ENCODE measurements at regions not wholly inside any gene's neighbourhood (a gene's known extent, or its start where the extent isn't known, plus 50 kb on each side); places are given as distances from the start of the nearest gene placed in this dataset.

DNA sequence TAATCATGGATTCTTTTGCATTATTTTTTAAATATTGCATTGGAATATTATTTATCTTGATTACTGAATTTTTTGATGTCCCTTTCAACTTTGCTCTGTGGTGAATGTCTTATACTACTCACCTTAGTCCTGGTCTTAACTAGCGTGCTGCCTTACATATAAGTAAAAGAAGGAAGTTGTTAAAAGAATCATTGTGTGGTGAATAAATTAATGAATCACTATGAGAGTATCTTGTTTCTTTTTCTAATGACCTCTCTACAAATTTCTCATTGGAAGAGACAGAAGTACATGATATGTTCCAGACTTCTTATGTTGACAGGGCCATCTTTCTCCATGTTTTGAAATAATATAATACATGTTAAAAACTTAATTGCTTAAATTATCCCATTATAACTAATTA, 432.6 kb upstream of the MMADHC start:
- no peak for DNase-seq (ENCODE audit: low read depth in 2 of 2)
- Histone ChIP-seq H3K9me3 (ENCODE audit: control insufficient read depth, insufficient read depth, low read depth, low read length) (no peaks in the 10 kb centered on the region), H3K27me3 (ENCODE audit: control insufficient read depth, insufficient read depth, low read length) (no peaks in the 10 kb centered on the region), H3K9ac (ENCODE audit: insufficient read depth, low read length) (no peak overlapping the region), H3K79me2 (ENCODE audit: control insufficient read depth, insufficient read depth, low read length) (no peaks in the 10 kb centered on the region), H2AFZ (ENCODE audit: low read length) (no peak overlapping the region), H3K36me3 (ENCODE audit: control insufficient read depth, insufficient read depth, low read length) (no peaks in the 10 kb centered on the region), H3K4me2 (ENCODE audit: extremely low read depth, insufficient read depth, low read length) (no peak overlapping the region), H3K27ac (ENCODE audit: insufficient read depth, low read length) (no peak overlapping the region), H3K4me3 (replicated peaks in 1 of 4; ENCODE audit: control extremely low read depth in 1 of 4, insufficient read depth in 1 of 4, low read depth in 3 of 4, low read length in 4 of 4) (no peak overlapping the region), H3K4me1 (ENCODE audit: control insufficient read depth, extremely low read depth, insufficient read depth, low read length) (no peaks in the 10 kb centered on the region), H4K20me1 (ENCODE audit: control insufficient read depth, extremely low read depth, insufficient read depth, low read length) (no peaks in the 10 kb centered on the region)
- TF ChIP-seq, protein P1, sequence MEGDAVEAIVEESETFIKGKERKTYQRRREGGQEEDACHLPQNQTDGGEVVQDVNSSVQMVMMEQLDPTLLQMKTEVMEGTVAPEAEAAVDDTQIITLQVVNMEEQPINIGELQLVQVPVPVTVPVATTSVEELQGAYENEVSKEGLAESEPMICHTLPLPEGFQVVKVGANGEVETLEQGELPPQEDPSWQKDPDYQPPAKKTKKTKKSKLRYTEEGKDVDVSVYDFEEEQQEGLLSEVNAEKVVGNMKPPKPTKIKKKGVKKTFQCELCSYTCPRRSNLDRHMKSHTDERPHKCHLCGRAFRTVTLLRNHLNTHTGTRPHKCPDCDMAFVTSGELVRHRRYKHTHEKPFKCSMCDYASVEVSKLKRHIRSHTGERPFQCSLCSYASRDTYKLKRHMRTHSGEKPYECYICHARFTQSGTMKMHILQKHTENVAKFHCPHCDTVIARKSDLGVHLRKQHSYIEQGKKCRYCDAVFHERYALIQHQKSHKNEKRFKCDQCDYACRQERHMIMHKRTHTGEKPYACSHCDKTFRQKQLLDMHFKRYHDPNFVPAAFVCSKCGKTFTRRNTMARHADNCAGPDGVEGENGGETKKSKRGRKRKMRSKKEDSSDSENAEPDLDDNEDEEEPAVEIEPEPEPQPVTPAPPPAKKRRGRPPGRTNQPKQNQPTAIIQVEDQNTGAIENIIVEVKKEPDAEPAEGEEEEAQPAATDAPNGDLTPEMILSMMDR (conservative IDR thresholded peaks at IDR 0.05 in 1 of 2, IDR thresholded peaks at IDR 0.05 in 1 of 2; ENCODE audit: low read depth in 1 of 2, low read length in 2 of 2): no peak
- no peak for TF ChIP-seq EZH2 (IDR thresholded peaks at IDR 0.05; ENCODE audit: low read length, missing control alignments)

DNA sequence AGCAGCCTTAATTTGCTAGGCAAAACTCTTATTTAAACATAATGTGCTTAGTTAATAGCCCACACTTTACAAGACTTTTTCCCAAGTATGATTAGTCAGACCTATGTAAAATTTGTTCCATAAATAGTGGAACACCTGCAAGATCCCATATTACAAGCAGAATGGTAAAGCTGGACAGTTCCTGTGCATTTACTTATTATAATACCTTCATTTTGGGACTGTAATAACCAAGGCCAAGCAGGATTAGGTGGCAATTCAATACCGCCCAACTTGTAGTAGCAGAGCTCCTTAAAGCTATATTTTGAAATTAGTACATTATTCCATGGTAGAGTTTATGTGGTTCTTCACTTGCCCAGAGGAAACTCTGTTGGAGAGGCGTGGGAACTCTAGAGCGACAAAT, 431.5 kb upstream of the MMADHC start:
- Histone ChIP-seq H3K9ac (ENCODE audit: insufficient read depth, low read length) (no peak overlapping the region), H3K4me3 (replicated peaks in 1 of 4; ENCODE audit: control extremely low read depth in 1 of 4, insufficient read depth in 1 of 4, low read depth in 3 of 4, low read length in 4 of 4) (no peak overlapping the region), H3K4me2 (ENCODE audit: extremely low read depth, insufficient read depth, low read length) (no peak overlapping the region), H3K9me3 (ENCODE audit: control insufficient read depth, insufficient read depth, low read depth, low read length) (no peaks in the 10 kb centered on the region), H4K20me1 (ENCODE audit: control insufficient read depth, extremely low read depth, insufficient read depth, low read length) (no peaks in the 10 kb centered on the region), H2AFZ (ENCODE audit: low read length) (no peak overlapping the region), H3K79me2 (ENCODE audit: control insufficient read depth, insufficient read depth, low read length) (no peaks in the 10 kb centered on the region), H3K27ac (ENCODE audit: insufficient read depth, low read length) (no peak overlapping the region), H3K4me1 (ENCODE audit: control insufficient read depth, extremely low read depth, insufficient read depth, low read length) (no peaks in the 10 kb centered on the region), H3K36me3 (ENCODE audit: control insufficient read depth, insufficient read depth, low read length) (no peaks in the 10 kb centered on the region), H3K27me3 (ENCODE audit: control insufficient read depth, insufficient read depth, low read length) (no peaks in the 10 kb centered on the region)
- TF ChIP-seq, protein P1 (conservative IDR thresholded peaks at IDR 0.05 in 1 of 2, IDR thresholded peaks at IDR 0.05 in 1 of 2; ENCODE audit: low read depth in 1 of 2, low read length in 2 of 2): no peak
- TF ChIP-seq EZH2 (IDR thresholded peaks at IDR 0.05; ENCODE audit: low read length, missing control alignments): no peak
- DNase-seq (ENCODE audit: low read depth in 2 of 2): no peak

DNA sequence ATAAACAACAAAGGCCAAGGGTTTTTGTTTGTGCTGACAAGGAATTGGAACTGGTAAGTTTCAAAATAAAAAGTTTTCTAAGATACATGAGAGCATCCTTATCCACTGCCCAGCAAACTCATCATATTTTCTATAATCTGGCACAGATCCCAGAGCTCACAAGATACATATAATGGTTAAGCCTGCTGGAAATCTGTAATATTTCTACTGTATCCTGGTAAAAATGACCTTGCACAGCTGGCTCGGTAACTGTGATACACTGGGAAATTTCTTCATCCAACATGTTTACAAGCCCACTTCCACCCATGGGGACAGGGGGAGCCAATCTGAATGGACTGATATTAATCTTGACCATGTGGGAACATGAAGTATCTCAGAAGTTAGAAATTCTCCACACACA, 425.4 kb upstream of the MMADHC start:
- no peak overlapping the region for H3K4me2 ChIP-seq (ENCODE audit: extremely low read depth, insufficient read depth, low read length)
- TF ChIP-seq, protein P1 (conservative IDR thresholded peaks at IDR 0.05 in 1 of 2, IDR thresholded peaks at IDR 0.05 in 1 of 2; ENCODE audit: low read depth in 1 of 2, low read length in 2 of 2): no peak
- TF ChIP-seq EZH2 (IDR thresholded peaks at IDR 0.05; ENCODE audit: low read length, missing control alignments): no peak
- no peak overlapping the region for H3K9ac ChIP-seq (ENCODE audit: insufficient read depth, low read length)
- no peaks in the 10 kb centered on the region for H4K20me1 ChIP-seq (ENCODE audit: control insufficient read depth, extremely low read depth, insufficient read depth, low read length)
- H3K36me3 ChIP-seq (ENCODE audit: control insufficient read depth, insufficient read depth, low read length): no peaks in the 10 kb centered on the region
- no peaks in the 10 kb centered on the region for H3K79me2 ChIP-seq (ENCODE audit: control insufficient read depth, insufficient read depth, low read length)
- DNase-seq (ENCODE audit: low read depth in 2 of 2): peak in 1 of 2 donors; percentile 63
- H3K27me3 ChIP-seq (ENCODE audit: control insufficient read depth, insufficient read depth, low read length): no peaks in the 10 kb centered on the region
- no peaks in the 10 kb centered on the region for H3K9me3 ChIP-seq (ENCODE audit: control insufficient read depth, insufficient read depth, low read depth, low read length)
- no peaks in the 10 kb centered on the region for H3K4me1 ChIP-seq (ENCODE audit: control insufficient read depth, extremely low read depth, insufficient read depth, low read length)
- H3K27ac ChIP-seq (ENCODE audit: insufficient read depth, low read length): no peak overlapping the region
- H2AFZ ChIP-seq (ENCODE audit: low read length): no peak overlapping the region
- no peak overlapping the region for H3K4me3 ChIP-seq (replicated peaks in 1 of 4; ENCODE audit: control extremely low read depth in 1 of 4, insufficient read depth in 1 of 4, low read depth in 3 of 4, low read length in 4 of 4)

All from fibroblast of lung (primary cell).